ENCODE measurements at regions not wholly inside any gene's neighbourhood (a gene's known extent, or its start where the extent isn't known, plus 50 kb on each side); places are given as distances from the start of the nearest gene placed in this dataset.

DNA sequence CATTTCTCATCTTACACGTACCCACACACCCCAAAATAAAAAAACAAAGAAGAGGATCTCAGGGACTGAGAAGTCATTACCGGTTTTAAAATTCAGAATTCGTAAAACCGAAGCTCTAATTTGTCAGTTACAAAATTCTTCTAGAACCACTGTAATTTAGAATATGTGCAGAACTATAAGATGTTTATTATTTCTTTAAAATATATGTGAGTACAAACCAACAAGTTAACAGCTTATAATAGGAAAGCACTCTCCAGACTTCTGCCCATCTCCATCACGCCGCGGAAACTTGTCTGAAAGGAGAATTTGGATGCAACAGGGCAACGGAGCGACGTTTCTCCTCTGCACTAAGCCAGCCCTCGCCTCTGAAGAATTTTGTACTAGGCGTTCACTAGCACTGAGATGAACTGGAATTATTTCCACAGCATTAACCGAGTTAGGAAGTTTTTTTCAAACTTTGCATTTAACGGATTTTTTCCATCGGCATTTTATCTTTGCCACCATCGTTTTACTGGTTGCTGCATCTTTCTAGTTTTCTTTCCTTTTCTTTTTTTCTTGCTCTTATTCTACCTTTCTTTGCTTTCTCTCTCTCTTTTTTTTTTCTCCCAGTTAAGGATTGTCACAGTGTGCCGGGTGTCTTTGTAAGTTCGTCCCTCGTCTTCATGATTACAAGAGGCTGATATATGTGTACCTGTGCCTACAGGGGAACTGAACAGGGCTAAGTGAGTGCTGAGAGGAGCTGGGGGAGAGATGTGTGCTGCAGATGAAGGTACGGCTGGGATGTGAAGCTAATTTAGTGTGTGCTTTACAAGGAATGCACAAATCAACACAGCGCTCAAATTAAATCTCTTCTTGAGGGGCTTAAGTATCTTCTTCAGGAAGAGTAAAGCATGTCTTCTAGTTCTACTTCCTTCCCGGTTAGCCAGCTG is 295.9 kb upstream of the NFE2L3 start:
- Histone ChIP-seq H3K4me3 (ENCODE audit: low read length in 3 of 3) (peak overlapping the region; percentile 30 to 62 (median 53)), H3K9ac (ENCODE audit: low read length in 3 of 3) (peak overlapping the region in 2 of 3 donors; percentile 43 to 70), H3K27me3 (ENCODE audit: control insufficient read depth, insufficient read depth, low read length) (peaks cover 20% of the 10 kb centered on the region), H3K36me3 (ENCODE audit: control insufficient read depth in 2 of 3, insufficient read depth in 3 of 3, low read length in 3 of 3) (no peaks in the 10 kb centered on the region), H3K9me3 (ENCODE audit: control insufficient read depth in 2 of 3, insufficient read depth in 1 of 3, low read length in 3 of 3) (no peaks in the 10 kb centered on the region), H3K4me1 (ENCODE audit: control insufficient read depth in 2 of 3, insufficient read depth in 2 of 3, low read depth in 1 of 3, low read length in 3 of 3) (peaks cover 2 to 10% (median 8%) of the 10 kb centered on the region in 3 donors), H3K27ac (ENCODE audit: low read depth in 2 of 2, low read length in 2 of 2) (peak overlapping the region; percentile 78 to 82)
- TF ChIP-seq, protein P1, sequence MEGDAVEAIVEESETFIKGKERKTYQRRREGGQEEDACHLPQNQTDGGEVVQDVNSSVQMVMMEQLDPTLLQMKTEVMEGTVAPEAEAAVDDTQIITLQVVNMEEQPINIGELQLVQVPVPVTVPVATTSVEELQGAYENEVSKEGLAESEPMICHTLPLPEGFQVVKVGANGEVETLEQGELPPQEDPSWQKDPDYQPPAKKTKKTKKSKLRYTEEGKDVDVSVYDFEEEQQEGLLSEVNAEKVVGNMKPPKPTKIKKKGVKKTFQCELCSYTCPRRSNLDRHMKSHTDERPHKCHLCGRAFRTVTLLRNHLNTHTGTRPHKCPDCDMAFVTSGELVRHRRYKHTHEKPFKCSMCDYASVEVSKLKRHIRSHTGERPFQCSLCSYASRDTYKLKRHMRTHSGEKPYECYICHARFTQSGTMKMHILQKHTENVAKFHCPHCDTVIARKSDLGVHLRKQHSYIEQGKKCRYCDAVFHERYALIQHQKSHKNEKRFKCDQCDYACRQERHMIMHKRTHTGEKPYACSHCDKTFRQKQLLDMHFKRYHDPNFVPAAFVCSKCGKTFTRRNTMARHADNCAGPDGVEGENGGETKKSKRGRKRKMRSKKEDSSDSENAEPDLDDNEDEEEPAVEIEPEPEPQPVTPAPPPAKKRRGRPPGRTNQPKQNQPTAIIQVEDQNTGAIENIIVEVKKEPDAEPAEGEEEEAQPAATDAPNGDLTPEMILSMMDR (IDR thresholded peaks at IDR 0.05; ENCODE audit: borderline replicate concordance, extremely low read depth, insufficient read depth), result no peak
- intact Hi-C loops (cut with DNase I), result loop anchor here (10.0 kb wide), 3 partner anchors 461 to 1319 kb away; partner anchors contain the start of gene HOXA10
- DNase-seq (peak in 4 of 5 donors; percentile 46 to 82 (median 68)), FAIRE-seq (no peak)

DNA sequence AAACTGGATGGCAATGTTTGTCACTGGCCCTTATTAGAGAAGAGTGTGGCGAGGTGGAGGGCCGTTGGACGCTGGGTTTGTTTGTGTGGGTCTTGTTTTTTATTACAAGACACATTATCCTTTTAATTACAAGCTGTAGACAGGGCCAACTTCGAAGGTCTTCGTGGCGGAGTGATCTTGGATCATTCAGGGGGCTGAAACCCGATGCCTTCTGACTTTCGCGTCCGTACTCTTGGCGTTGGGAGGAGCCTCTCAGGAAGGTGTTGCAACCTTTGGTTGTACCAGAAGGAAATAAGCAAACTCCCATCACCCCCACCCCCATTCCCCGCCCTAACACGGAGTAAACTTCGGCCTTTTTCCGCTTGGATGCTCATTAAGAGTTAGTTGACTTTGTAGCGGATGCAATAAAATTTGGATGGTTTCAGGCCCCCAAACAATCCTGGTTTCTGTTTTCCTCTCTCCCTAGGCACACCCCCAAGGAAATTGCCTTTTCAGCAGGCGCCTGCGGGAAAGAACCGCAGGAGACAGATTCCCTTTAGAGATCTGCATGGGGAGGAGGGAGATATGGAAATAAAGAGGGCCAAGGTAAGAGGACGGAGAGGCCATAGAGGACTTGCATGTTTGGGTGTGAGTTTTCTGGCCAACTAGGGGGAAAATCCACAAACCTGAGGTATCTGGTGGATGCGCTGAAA is 294.5 kb upstream of the NFE2L3 start:
- FAIRE-seq, result no peak
- Histone ChIP-seq H3K27me3 (ENCODE audit: control insufficient read depth, insufficient read depth, low read length) (peaks cover 25% of the 10 kb centered on the region), H3K4me3 (ENCODE audit: low read length in 3 of 3) (peak overlapping the region; percentile 38 to 68 (median 53)), H3K9ac (ENCODE audit: low read length in 3 of 3) (peak overlapping the region in 1 of 3 donors; percentile 74), H3K27ac (ENCODE audit: low read depth in 2 of 2, low read length in 2 of 2) (peak overlapping the region; percentile 9 to 77), H3K9me3 (ENCODE audit: control insufficient read depth in 2 of 3, insufficient read depth in 1 of 3, low read length in 3 of 3) (no peaks in the 10 kb centered on the region), H3K4me1 (ENCODE audit: control insufficient read depth in 2 of 3, insufficient read depth in 2 of 3, low read depth in 1 of 3, low read length in 3 of 3) (peaks cover 0 to 10% (median 4%) of the 10 kb centered on the region in 3 donors), H3K36me3 (ENCODE audit: control insufficient read depth in 2 of 3, insufficient read depth in 3 of 3, low read length in 3 of 3) (no peaks in the 10 kb centered on the region)
- TF ChIP-seq, protein P1 (IDR thresholded peaks at IDR 0.05; ENCODE audit: borderline replicate concordance, extremely low read depth, insufficient read depth), result no peak
- DNase-seq, result peak; percentile 87 to 98 (median 96)
- intact Hi-C loops (cut with DNase I), result loop anchor here (10.0 kb wide), 3 partner anchors 463 to 1317 kb away; partner anchors contain the start of gene HOXA10

- TF ChIP-seq, protein P1 (IDR thresholded peaks at IDR 0.05; ENCODE audit: borderline replicate concordance, extremely low read depth, insufficient read depth), result no peak
- no peak for FAIRE-seq
- Histone ChIP-seq H3K9me3 (ENCODE audit: control insufficient read depth in 2 of 3, insufficient read depth in 1 of 3, low read length in 3 of 3) (no peaks in the 10 kb centered on the region), H3K36me3 (ENCODE audit: control insufficient read depth in 2 of 3, insufficient read depth in 3 of 3, low read length in 3 of 3) (no peaks in the 10 kb centered on the region), H3K9ac (ENCODE audit: low read length in 3 of 3) (no peak overlapping the region), H3K4me1 (ENCODE audit: control insufficient read depth in 2 of 3, insufficient read depth in 2 of 3, low read depth in 1 of 3, low read length in 3 of 3) (peaks cover 0 to 10% (median 9%) of the 10 kb centered on the region in 3 donors), H3K27me3 (ENCODE audit: control insufficient read depth, insufficient read depth, low read length) (peaks cover 27% of the 10 kb centered on the region), H3K27ac (ENCODE audit: low read depth in 2 of 2, low read length in 2 of 2) (no peak overlapping the region), H3K4me3 (ENCODE audit: low read length in 3 of 3) (peak overlapping the region in 1 of 3 donors; percentile 2)
- DNase-seq, result peak in 1 of 5 donors; percentile 51
- intact Hi-C loops (cut with DNase I), result loop anchor here (10.0 kb wide), 3 partner anchors 463 to 1317 kb away; partner anchors contain the start of gene HOXA10
These were observed 293.8 kb upstream of the NFE2L3 start for GRCh38 chr7:25858200-25858524.

Data from kidney (tissue), 13 donors.